ENCODE measurements at regions not wholly inside any gene's neighbourhood (a gene's known extent, or its start where the extent isn't known, plus 50 kb on each side); places are given as distances from the start of the nearest gene placed in this dataset.

DNA sequence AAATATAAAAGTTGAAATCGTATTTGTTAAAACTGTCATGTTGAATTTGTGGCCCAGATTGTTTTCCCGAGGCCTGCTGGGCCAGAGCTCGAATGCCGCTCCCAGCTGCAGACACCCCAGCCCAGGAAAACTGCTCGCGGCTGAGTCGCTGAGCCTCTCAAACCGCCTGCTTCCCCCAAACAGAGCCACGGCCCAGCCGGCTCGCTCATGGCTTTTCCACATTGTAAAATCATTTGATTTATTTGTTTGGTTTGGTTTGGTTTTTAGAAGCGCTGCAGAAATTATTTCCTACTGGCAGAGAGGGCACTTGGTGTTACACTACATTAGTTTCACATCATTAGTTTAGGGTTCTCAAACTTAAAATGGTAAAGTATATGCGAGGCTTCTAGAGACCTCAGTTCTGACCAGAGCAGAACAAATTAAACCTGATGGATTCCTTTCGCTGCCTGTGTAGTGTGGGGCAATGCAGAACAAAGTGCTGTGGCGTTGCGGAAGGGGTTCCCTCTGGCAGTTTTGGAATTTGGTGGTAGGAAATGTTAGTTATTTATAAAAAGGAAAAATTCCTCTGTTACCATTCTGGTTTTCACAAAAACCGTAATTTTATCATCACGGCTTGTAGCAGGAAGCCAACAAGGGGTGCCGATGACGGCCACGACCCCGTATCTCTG, 156.5 kb upstream of the PITX1 start:
- TF ChIP-seq POLR2AphosphoS5 (IDR thresholded peaks at IDR 0.05; ENCODE audit: borderline replicate concordance, low read depth, low read length), result no peak
- no peak for TF ChIP-seq EZH2 (IDR thresholded peaks at IDR 0.05)
- no peak for TF ChIP-seq FOXP2 (optimal IDR thresholded peaks at IDR 0.05; ENCODE audit: control extremely low read depth, extremely low read length, insufficient read depth)

Data from SK-N-MC (cell line).